Endodermal cell (in vitro differentiated cells): ENCODE measurements at regions not wholly inside any gene's neighbourhood (a gene's known extent, or its start where the extent isn't known, plus 50 kb on each side); places are given as distances from the start of the nearest gene placed in this dataset.

ENCODE experiments used
- DNase-seq: peaks from one replicate; pipeline ENCODE4 v3.0.0-alpha.2; 2017
- H3K27ac ChIP-seq: 2 replicates; pipeline ENCODE4 v1.5.1; 2013; ENCODE audit warnings: mild to moderate bottlenecking, low read depth, low read length, moderate library complexity
- H3K27me3 ChIP-seq: 2 replicates; pipeline ENCODE4 v1.6.1; 2013; ENCODE audit warnings: mild to moderate bottlenecking, low read length, moderate library complexity; ENCODE audit not compliant: insufficient read depth, control insufficient read depth, poor library complexity, severe bottlenecking
- H3K36me3 ChIP-seq: 2 replicates; pipeline ENCODE4 v1.7.0; 2013; ENCODE audit warnings: mild to moderate bottlenecking, low read length, moderate library complexity; ENCODE audit not compliant: control insufficient read depth, insufficient read depth
- H3K4me1 ChIP-seq: one replicate; pipeline ENCODE4 v1.7.0; 2013; ENCODE audit warnings: low read length; ENCODE audit not compliant: control insufficient read depth, insufficient read depth
- H3K4me3 ChIP-seq: 2 replicates; pipeline ENCODE4 v1.5.1; 2013; ENCODE audit warnings: mild to moderate bottlenecking, low read length, moderate library complexity
- H3K9ac ChIP-seq: 2 replicates; pipeline ENCODE4 v1.6.1; 2013; ENCODE audit warnings: mild to moderate bottlenecking, low read length, moderate library complexity; ENCODE audit not compliant: poor library complexity, severe bottlenecking; ENCODE audit errors: extremely low read depth
- H3K9me3 ChIP-seq: 2 replicates; pipeline ENCODE4 v1.6.1; 2013; ENCODE audit warnings: mild to moderate bottlenecking, low read length, moderate library complexity; ENCODE audit not compliant: control insufficient read depth
- H3K27ac Mint-ChIP-seq: 2 replicates; pipeline ENCODE4 v1.8.0; 2020; ENCODE audit warnings: mixed read lengths
- H3K27me3 Mint-ChIP-seq: 2 replicates; pipeline ENCODE4 v1.8.0; 2021; ENCODE audit warnings: mild to moderate bottlenecking, mixed read lengths; ENCODE audit not compliant: insufficient read depth
- H3K36me3 Mint-ChIP-seq: 2 replicates; pipeline ENCODE4 v1.8.0; 2020; ENCODE audit warnings: low read depth, mixed read lengths
- H3K4me1 Mint-ChIP-seq: 2 replicates; pipeline ENCODE4 v1.8.0; 2020; ENCODE audit warnings: mixed read lengths
- H3K4me3 Mint-ChIP-seq: 2 replicates; pipeline ENCODE4 v1.8.0; 2020; ENCODE audit warnings: mild to moderate bottlenecking, moderate library complexity, mixed read lengths
- H3K9me3 Mint-ChIP-seq: 2 replicates; pipeline ENCODE4 v1.8.0; 2020; ENCODE audit warnings: mild to moderate bottlenecking, mixed read lengths
- CTCF ChIP-seq: fragments of 200-600 bp; sonication (generic); conservative IDR thresholded peaks from 2 replicates; pipeline ENCODE4 v1.5.0; 2021; ENCODE audit warnings: antibody characterized with exemption, mild to moderate bottlenecking
- WGBS, 2 experiments: methylation state at CpG; one replicate each; pipeline versions ENCODE4 v1.1.5 to v1.1.7; 2013; ENCODE audit warnings: missing lambda C conversion rate in 2 of 2, mixed read lengths in 1 of 2; ENCODE audit not compliant: insufficient coverage in 1 of 2, insufficient read length in 1 of 2; 5-methylcytosine and 5-hydroxymethylcytosine counted together

- DNase-seq, result no peak
- Histone ChIP-seq H3K9me3 (peaks cover 10% of the 10 kb centered on the region), H3K4me1 (no peaks in the 10 kb centered on the region), H3K4me3 (no peak overlapping the region), H3K27me3 (no peaks in the 10 kb centered on the region), H3K9ac (no peak overlapping the region), H3K27ac (no peak overlapping the region), H3K36me3 (no peaks in the 10 kb centered on the region)
- Mint-ChIP-seq H3K27ac (no peak overlapping the region), H3K9me3 (peaks cover 11% of the 10 kb centered on the region), H3K36me3 (no peaks in the 10 kb centered on the region), H3K4me3 (no peak overlapping the region), H3K4me1 (peaks cover 6% of the 10 kb centered on the region), H3K27me3 (no peaks in the 10 kb centered on the region)
- 80 to 93% methylated on average over 1 to 4 of the region's 4 CpGs for WGBS, 2 experiments
- no peak for TF ChIP-seq CTCF
Measured at GRCh38 chr12:41743835-41744234, 400.8 kb downstream of the GXYLT1 start.

GRCh38 chr12:41739066-41739465 is 405.6 kb downstream of the GXYLT1 start:
- no peak overlapping the region for H3K27ac ChIP-seq
- H3K4me3 Mint-ChIP-seq, result no peak overlapping the region
- H3K27ac Mint-ChIP-seq, result peak overlapping the region; percentile 23
- H3K4me3 ChIP-seq, result no peak overlapping the region
- peaks cover 18% of the 10 kb centered on the region for H3K4me1 Mint-ChIP-seq
- H3K9ac ChIP-seq, result no peak overlapping the region
- H3K36me3 ChIP-seq, result no peaks in the 10 kb centered on the region
- 97 to 100% methylated on average over 1 of the region's 3 CpGs for WGBS, 2 experiments
- no peak for DNase-seq
- peaks cover 16% of the 10 kb centered on the region for H3K9me3 Mint-ChIP-seq
- peaks cover 10% of the 10 kb centered on the region for H3K9me3 ChIP-seq
- TF ChIP-seq CTCF, result no peak
- no peaks in the 10 kb centered on the region for H3K4me1 ChIP-seq
- H3K27me3 Mint-ChIP-seq, result no peaks in the 10 kb centered on the region
- no peaks in the 10 kb centered on the region for H3K36me3 Mint-ChIP-seq
- no peaks in the 10 kb centered on the region for H3K27me3 ChIP-seq

GRCh38 chr12:41737423-41737822 is 407.3 kb downstream of the GXYLT1 start:
- Histone ChIP-seq H3K4me1 (no peaks in the 10 kb centered on the region), H3K27ac (no peak overlapping the region), H3K4me3 (no peak overlapping the region), H3K36me3 (no peaks in the 10 kb centered on the region), H3K27me3 (no peaks in the 10 kb centered on the region), H3K9me3 (peaks cover 3% of the 10 kb centered on the region), H3K9ac (no peak overlapping the region)
- no peak for TF ChIP-seq CTCF
- H3K27ac Mint-ChIP-seq, result no peak overlapping the region
- peaks cover 18% of the 10 kb centered on the region for H3K4me1 Mint-ChIP-seq
- no peaks in the 10 kb centered on the region for H3K27me3 Mint-ChIP-seq
- DNase-seq, result no peak
- 93 to 97% methylated on average over 2 to 3 of the region's 3 CpGs for WGBS, 2 experiments
- peaks cover 16% of the 10 kb centered on the region for H3K9me3 Mint-ChIP-seq
- H3K4me3 Mint-ChIP-seq, result no peak overlapping the region
- H3K36me3 Mint-ChIP-seq, result no peaks in the 10 kb centered on the region
